Mesenchymal stem cell (in vitro differentiated cells and primary cell): ENCODE measurements at regions not wholly inside any gene's neighbourhood (a gene's known extent, or its start where the extent isn't known, plus 50 kb on each side); places are given as distances from the start of the nearest gene placed in this dataset.

Experiments
- DNase-seq: peaks from one replicate; pipeline ENCODE4 v3.0.0-alpha.2; 2013
- H2AFZ ChIP-seq: one replicate; pipeline ENCODE4 v1.6.1; 2013; ENCODE audit warnings: low read depth, mild to moderate bottlenecking, control low read depth, inconsistent platforms, low read length, moderate library complexity
- H2AK5ac ChIP-seq: 2 replicates; pipeline ENCODE4 v1.6.1; 2013; ENCODE audit warnings: low read length, moderate library complexity, mild to moderate bottlenecking, inconsistent platforms; ENCODE audit not compliant: severe bottlenecking
- H2BK120ac ChIP-seq: one replicate; pipeline ENCODE4 v1.6.1; 2013; ENCODE audit warnings: low read depth, mild to moderate bottlenecking, inconsistent platforms, low read length, moderate library complexity
- H2BK12ac ChIP-seq, 2 experiments: one replicate each; pipeline ENCODE4 v1.6.1; 2013; ENCODE audit warnings: inconsistent platforms in 2 of 2, low read length in 2 of 2, mild to moderate bottlenecking in 2 of 2, moderate library complexity in 2 of 2, control low read depth in 1 of 2
- H2BK15ac ChIP-seq: one replicate; pipeline ENCODE4 v1.6.1; 2013; ENCODE audit warnings: mild to moderate bottlenecking, low read depth, inconsistent platforms; ENCODE audit not compliant: poor library complexity, severe bottlenecking
- H2BK5ac ChIP-seq: 2 replicates; pipeline ENCODE4 v1.6.1; 2013; ENCODE audit warnings: low read depth, mild to moderate bottlenecking, low read length, control low read depth, inconsistent platforms; ENCODE audit not compliant: poor library complexity, severe bottlenecking
- H3K14ac ChIP-seq, 2 experiments: one replicate each; pipeline ENCODE4 v1.6.1; 2013; ENCODE audit warnings: inconsistent platforms in 2 of 2, low read length in 2 of 2, control low read depth in 1 of 2, mild to moderate bottlenecking in 1 of 2, moderate library complexity in 1 of 2
- H3K18ac ChIP-seq, 2 experiments: one replicate each; pipeline ENCODE4 v1.6.1; 2013; ENCODE audit warnings: inconsistent platforms in 2 of 2, low read length in 2 of 2, control low read depth in 1 of 2, low read depth in 1 of 2, mild to moderate bottlenecking in 1 of 2
- H3K23ac ChIP-seq, 2 experiments: one replicate each; pipeline ENCODE4 v1.6.1; 2013; ENCODE audit warnings: inconsistent platforms in 2 of 2, low read length in 2 of 2, mild to moderate bottlenecking in 2 of 2, moderate library complexity in 2 of 2, control low read depth in 1 of 2
- H3K27ac ChIP-seq: 2 replicates; pipeline ENCODE4 v1.5.1; 2013; ENCODE audit warnings: mild to moderate bottlenecking, moderate library complexity, low read length, control low read depth, inconsistent platforms; ENCODE audit not compliant: poor library complexity, severe bottlenecking
- H3K27me3 ChIP-seq, 2 experiments: 2 replicates each; pipeline versions ENCODE4 v1.6.1 to v1.7.0; 2013; ENCODE audit warnings: low read length in 2 of 2, mild to moderate bottlenecking in 2 of 2, moderate library complexity in 2 of 2, control low read depth in 1 of 2, inconsistent platforms in 1 of 2; ENCODE audit not compliant: control insufficient read depth in 1 of 2, insufficient read depth in 1 of 2
- H3K36me3 ChIP-seq, 2 experiments: 2 replicates each; pipeline versions ENCODE4 v1.6.1 to v1.7.0; 2013; ENCODE audit warnings: low read length in 2 of 2, control low read depth in 1 of 2, inconsistent platforms in 1 of 2, low read depth in 1 of 2, mild to moderate bottlenecking in 1 of 2; ENCODE audit not compliant: insufficient read depth in 2 of 2, control insufficient read depth in 1 of 2
- H3K4ac ChIP-seq, 2 experiments: one replicate each; pipeline ENCODE4 v1.6.1; 2013; ENCODE audit warnings: inconsistent platforms in 2 of 2, low read length in 2 of 2, mild to moderate bottlenecking in 2 of 2, moderate library complexity in 2 of 2, control low read depth in 1 of 2, low read depth in 1 of 2
- H3K4me1 ChIP-seq: 2 replicates; pipeline ENCODE4 v1.6.1; 2013; ENCODE audit warnings: low read depth, low read length, control low read depth; ENCODE audit not compliant: control insufficient read depth, insufficient read depth
- H3K4me2 ChIP-seq: 2 replicates; pipeline ENCODE4 v1.6.1; 2013; ENCODE audit warnings: low read length, mild to moderate bottlenecking, inconsistent platforms; ENCODE audit not compliant: poor library complexity, severe bottlenecking
- H3K4me3 ChIP-seq, 2 experiments: 2 replicates each; pipeline versions ENCODE4 v1.5.1 to v1.7.0; 2013; ENCODE audit warnings: low read length in 2 of 2, mild to moderate bottlenecking in 2 of 2, control low read depth in 1 of 2, low read depth in 1 of 2; ENCODE audit not compliant: insufficient read depth in 1 of 2
- H3K79me1 ChIP-seq: replicated peaks from 2 replicates; pipeline ENCODE4 v1.6.1; 2013; ENCODE audit warnings: mild to moderate bottlenecking, control low read depth, low read length, inconsistent platforms; ENCODE audit not compliant: poor library complexity, severe bottlenecking
- H3K9ac ChIP-seq: 2 replicates; pipeline ENCODE4 v1.7.0; 2013; ENCODE audit warnings: mild to moderate bottlenecking, low read length, moderate library complexity
- H3K9me3 ChIP-seq: 2 replicates; pipeline ENCODE4 v1.7.0; 2013; ENCODE audit warnings: mild to moderate bottlenecking, low read length; ENCODE audit not compliant: control insufficient read depth
- H4K8ac ChIP-seq: one replicate; pipeline ENCODE4 v1.6.1; 2013; ENCODE audit warnings: inconsistent platforms, mild to moderate bottlenecking, low read length, moderate library complexity
- H4K91ac ChIP-seq: one replicate; pipeline ENCODE4 v1.6.1; 2013; ENCODE audit warnings: mild to moderate bottlenecking, low read length, inconsistent platforms
- WGBS: methylation state at CpG from one replicate; pipeline ENCODE4 v1.1.7; 2013; ENCODE audit warnings: mixed read lengths; 5-methylcytosine and 5-hydroxymethylcytosine counted together

DNA sequence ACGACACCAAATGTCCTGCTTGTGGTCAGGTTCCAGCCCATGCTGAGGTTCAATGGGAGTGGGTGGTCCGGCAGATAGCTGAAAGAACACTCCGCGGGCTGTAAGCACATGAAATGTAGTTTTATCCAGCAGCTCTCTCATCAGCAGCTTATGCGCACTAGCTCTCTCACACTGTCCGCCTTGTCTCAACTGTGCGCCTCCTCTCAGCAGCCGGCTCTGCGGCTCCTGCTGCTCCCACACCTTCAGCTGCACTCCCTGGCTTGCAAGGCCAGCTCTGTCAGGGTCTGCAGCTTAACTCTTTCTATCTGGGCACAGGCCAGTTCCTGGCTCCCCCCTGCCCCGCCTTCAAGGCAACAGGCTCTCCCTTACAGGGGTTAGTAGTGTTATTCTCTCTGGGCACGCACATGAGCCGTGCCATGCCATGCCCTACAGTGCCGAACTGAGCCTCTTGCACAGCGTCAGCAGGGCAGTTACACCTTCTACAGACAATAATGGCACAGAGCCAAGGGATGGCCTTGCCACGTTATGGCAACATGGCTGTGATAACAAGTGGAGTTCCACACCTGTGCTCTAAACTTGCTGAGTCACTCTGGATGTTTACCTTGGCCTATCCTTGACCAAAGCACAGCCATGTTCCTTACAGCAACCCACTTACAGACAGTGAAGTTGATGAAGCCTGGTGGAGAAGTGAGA, 84.0 kb upstream of the LRFN2 start:
- H3K18ac ChIP-seq = no peak overlapping the region
- no peak overlapping the region for H2BK5ac ChIP-seq
- no peak overlapping the region for H4K8ac ChIP-seq
- H3K14ac ChIP-seq = no peak overlapping the region
- DNase-seq = no peak
- no peaks in the 10 kb centered on the region for H3K79me1 ChIP-seq
- peaks cover 0 to 35% of the 10 kb centered on the region in 2 experiments for H3K27me3 ChIP-seq
- H3K27ac ChIP-seq = no peak overlapping the region
- no peak overlapping the region for H2AFZ ChIP-seq
- peaks cover 3% of the 10 kb centered on the region for H3K9me3 ChIP-seq
- H2AK5ac ChIP-seq = no peak overlapping the region
- no peak overlapping the region for H2BK120ac ChIP-seq
- no peak overlapping the region for H3K9ac ChIP-seq
- H3K23ac ChIP-seq = no peak overlapping the region
- H3K4ac ChIP-seq = no peak overlapping the region
- H2BK12ac ChIP-seq = no peak overlapping the region
- no peak overlapping the region for H4K91ac ChIP-seq
- no peaks in the 10 kb centered on the region for H3K4me1 ChIP-seq
- H3K4me2 ChIP-seq = no peak overlapping the region
- H3K36me3 ChIP-seq = no peaks in the 10 kb centered on the region
- H2BK15ac ChIP-seq = no peak overlapping the region
- 92% methylated on average over 15 of the region's 15 CpGs for WGBS
- no peak overlapping the region for H3K4me3 ChIP-seq

DNA sequence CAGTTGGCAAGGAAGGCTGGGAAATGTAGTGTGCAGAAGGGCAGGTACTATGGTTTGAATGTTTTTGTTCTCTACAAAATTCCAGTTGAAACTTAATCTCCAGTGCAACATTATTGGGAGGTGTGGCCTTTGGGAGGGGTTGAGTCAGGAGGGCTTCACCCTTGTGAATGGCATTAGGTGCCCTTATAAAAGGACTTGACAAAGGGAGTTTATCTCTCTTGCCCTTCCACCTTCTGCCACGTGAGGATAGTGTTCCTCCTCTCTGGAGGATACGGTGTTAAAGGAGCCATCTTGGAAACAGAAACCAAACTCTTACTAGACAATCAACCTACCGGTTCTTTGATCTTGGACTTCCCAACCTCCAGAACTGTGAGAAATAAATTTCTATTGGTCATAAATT, 82.2 kb upstream of the LRFN2 start:
- Histone ChIP-seq H3K18ac (no peak overlapping the region), H3K9ac (no peak overlapping the region), H2BK15ac (no peak overlapping the region), H4K91ac (no peak overlapping the region), H4K8ac (no peak overlapping the region), H3K4me1 (no peaks in the 10 kb centered on the region), H3K4ac (no peak overlapping the region), H3K14ac (no peak overlapping the region), H3K4me3 (no peak overlapping the region), H3K79me1 (no peaks in the 10 kb centered on the region), H3K4me2 (no peak overlapping the region), H2BK5ac (no peak overlapping the region), H3K9me3 (peaks cover 13% of the 10 kb centered on the region), H3K23ac (no peak overlapping the region), H2BK12ac (no peak overlapping the region), H2BK120ac (no peak overlapping the region), H3K27me3 (peaks cover 0 to 31% of the 10 kb centered on the region in 2 experiments), H2AFZ (no peak overlapping the region), H2AK5ac (no peak overlapping the region), H3K27ac (no peak overlapping the region), H3K36me3 (no peaks in the 10 kb centered on the region)
- DNase-seq = no peak
- 84% methylated on average over 3 of the region's 3 CpGs for WGBS

DNA sequence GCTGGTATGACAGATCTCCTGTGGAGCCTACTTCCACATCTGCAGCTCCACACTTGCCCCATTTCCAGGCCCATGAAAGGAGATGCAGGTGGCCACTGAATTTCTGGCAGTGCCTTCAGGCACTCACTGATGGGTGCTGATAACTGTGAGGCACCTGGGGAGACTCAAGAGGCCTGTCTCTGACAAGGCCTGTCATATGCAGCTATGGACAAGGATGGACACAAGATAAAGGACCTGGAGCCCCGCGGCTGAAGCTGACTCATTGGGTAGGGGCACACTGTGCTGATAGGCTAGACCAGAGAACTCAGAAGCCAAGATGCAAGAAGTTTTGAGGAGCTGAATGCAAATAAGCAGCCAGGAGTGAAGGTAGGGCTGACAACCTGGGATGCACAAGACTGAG, 81.0 kb upstream of the LRFN2 start:
- Histone ChIP-seq H3K4me3 (no peak overlapping the region), H3K4me1 (no peaks in the 10 kb centered on the region), H3K23ac (no peak overlapping the region), H3K14ac (no peak overlapping the region), H3K27ac (no peak overlapping the region), H2BK12ac (no peak overlapping the region), H3K36me3 (no peaks in the 10 kb centered on the region), H4K8ac (no peak overlapping the region), H3K79me1 (no peaks in the 10 kb centered on the region), H3K18ac (no peak overlapping the region), H4K91ac (no peak overlapping the region), H3K9ac (no peak overlapping the region), H3K4ac (no peak overlapping the region), H3K9me3 (peaks cover 18% of the 10 kb centered on the region), H2BK15ac (no peak overlapping the region), H2BK120ac (no peak overlapping the region), H3K4me2 (no peak overlapping the region), H2AK5ac (no peak overlapping the region), H2BK5ac (no peak overlapping the region), H2AFZ (no peak overlapping the region), H3K27me3 (peaks cover 0 to 26% of the 10 kb centered on the region in 2 experiments)
- WGBS = 77% methylated on average over 2 of the region's 2 CpGs
- no peak for DNase-seq

DNA sequence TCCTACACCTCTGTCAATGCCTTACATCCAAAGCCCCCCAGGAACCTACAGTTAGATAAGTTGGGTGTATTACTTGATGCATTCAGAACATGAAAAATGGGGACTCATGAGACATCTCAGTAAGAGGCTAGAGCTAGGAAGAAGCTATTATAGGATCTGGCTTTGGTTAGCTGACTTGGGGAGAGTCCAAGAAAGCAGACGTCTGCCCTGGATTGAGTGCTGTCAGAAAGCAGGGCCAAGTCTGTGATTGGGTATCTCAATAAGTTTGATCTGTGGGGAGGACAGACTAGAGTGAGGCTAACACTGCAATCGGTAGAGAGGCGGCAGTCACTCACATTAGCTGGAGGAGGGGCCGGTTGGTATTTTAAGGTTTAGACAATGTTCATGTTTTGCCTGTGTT, 79.4 kb upstream of the LRFN2 start:
- no peak overlapping the region for H2AFZ ChIP-seq
- H2BK12ac ChIP-seq = no peak overlapping the region
- H3K36me3 ChIP-seq = no peaks in the 10 kb centered on the region
- no peak overlapping the region for H3K14ac ChIP-seq
- no peak overlapping the region for H3K27ac ChIP-seq
- H4K8ac ChIP-seq = no peak overlapping the region
- no peak overlapping the region for H4K91ac ChIP-seq
- no peaks in the 10 kb centered on the region for H3K4me1 ChIP-seq
- H2BK15ac ChIP-seq = no peak overlapping the region
- no peaks in the 10 kb centered on the region for H3K79me1 ChIP-seq
- H3K18ac ChIP-seq = no peak overlapping the region
- H2BK5ac ChIP-seq = no peak overlapping the region
- WGBS = 95% methylated on average over 4 of the region's 4 CpGs
- no peak for DNase-seq
- H2AK5ac ChIP-seq = no peak overlapping the region
- H3K4me3 ChIP-seq = no peak overlapping the region
- no peak overlapping the region for H3K23ac ChIP-seq
- H3K27me3 ChIP-seq = peaks cover 0 to 9% of the 10 kb centered on the region in 2 experiments
- H3K4me2 ChIP-seq = no peak overlapping the region
- H3K4ac ChIP-seq = no peak overlapping the region
- H3K9ac ChIP-seq = no peak overlapping the region
- H2BK120ac ChIP-seq = no peak overlapping the region
- H3K9me3 ChIP-seq = peaks cover 18% of the 10 kb centered on the region
